GM19467 (cell line): ENCODE measurements at regions not wholly inside any gene's neighbourhood (a gene's known extent, or its start where the extent isn't known, plus 50 kb on each side); places are given as distances from the start of the nearest gene placed in this dataset.

Experiments used
- ATAC-seq: cut with Tn5 transposase; IDR thresholded peaks from one replicate; pipeline ENCODE4 v1.9.1; 2021; ENCODE audit warnings: mild to moderate bottlenecking, moderate library complexity; ENCODE audit not compliant: unreplicated experiment

- no peak for ATAC-seq
These were observed 82.4 kb upstream of the POU3F1 start for GRCh38 chr1:38128926-38129453.

GRCh38 chr1:38128511-38128910 is 81.9 kb upstream of the POU3F1 start:
- ATAC-seq = no peak

- ATAC-seq = no peak
These were observed 80.8 kb upstream of the POU3F1 start for GRCh38 chr1:38127428-38127827.

- no peak for ATAC-seq
These were observed 80.4 kb upstream of the POU3F1 start for GRCh38 chr1:38126970-38127369.

GRCh38 chr1:38125837-38126520 is 79.4 kb upstream of the POU3F1 start:
- ATAC-seq = no peak

GRCh38 chr1:38125016-38125415 is 78.4 kb upstream of the POU3F1 start:
- no peak for ATAC-seq

GRCh38 chr1:38123356-38124135 is 77.0 kb upstream of the POU3F1 start:
- no peak for ATAC-seq

- no peak for ATAC-seq
These were observed 74.7 kb upstream of the POU3F1 start for GRCh38 chr1:38121231-38121680.

- no peak for ATAC-seq
These were observed 74.1 kb upstream of the POU3F1 start for GRCh38 chr1:38120552-38121230.

- no peak for ATAC-seq
These were observed 72.4 kb upstream of the POU3F1 start for GRCh38 chr1:38118976-38119375.

- ATAC-seq = no peak
These were observed 70.9 kb upstream of the POU3F1 start for GRCh38 chr1:38117444-38117887.

- ATAC-seq = no peak
These were observed 69.1 kb upstream of the POU3F1 start for GRCh38 chr1:38115682-38116202.

- ATAC-seq = no peak
These were observed 68.6 kb upstream of the POU3F1 start for GRCh38 chr1:38115226-38115625.

- no peak for ATAC-seq
These were observed 67.8 kb upstream of the POU3F1 start for GRCh38 chr1:38114241-38115026.

- no peak for ATAC-seq
These were observed 66.6 kb upstream of the POU3F1 start for GRCh38 chr1:38113159-38113666.

- no peak for ATAC-seq
These were observed 65.0 kb upstream of the POU3F1 start for GRCh38 chr1:38111589-38111988.

GRCh38 chr1:38105267-38105666 is 58.7 kb upstream of the POU3F1 start:
- ATAC-seq = no peak

- no peak for ATAC-seq
These were observed 56.0 kb upstream of the POU3F1 start for GRCh38 chr1:38102636-38103035.

- no peak for ATAC-seq
These were observed 54.6 kb upstream of the POU3F1 start for GRCh38 chr1:38101037-38101785.
